GM12892 (cell line): ENCODE measurements at regions not wholly inside any gene's neighbourhood (a gene's known extent, or its start where the extent isn't known, plus 50 kb on each side); places are given as distances from the start of the nearest gene placed in this dataset.

Experiments
- POLR2A ChIP-seq: IDR thresholded peaks from 2 replicates; pipeline ENCODE4 v1.6.1; 2011; ENCODE audit warnings: low read depth, low read length, control low read depth
- POLR2AphosphoS5 ChIP-seq: IDR thresholded peaks from 2 replicates; pipeline ENCODE4 v1.6.1; 2011; ENCODE audit warnings: low read depth, low read length, control low read depth
- TAF1 ChIP-seq: IDR thresholded peaks from 2 replicates; pipeline ENCODE4 v1.6.1; 2011; ENCODE audit warnings: low read depth, mild to moderate bottlenecking, control low read depth, low read length, borderline replicate concordance

GRCh38 chr18:73414069-73414468 lies 546.3 kb upstream of the NETO1 start:
- TF ChIP-seq POLR2A (no peak), POLR2AphosphoS5 (no peak), TAF1 (no peak)
